GM18505 (cell line): ENCODE measurements at regions not wholly inside any gene's neighbourhood (a gene's known extent, or its start where the extent isn't known, plus 50 kb on each side); places are given as distances from the start of the nearest gene placed in this dataset.

Experiments used
- ATAC-seq: cut with Tn5 transposase; IDR thresholded peaks from one replicate; pipeline ENCODE4 v1.9.1; 2021; ENCODE audit not compliant: unreplicated experiment
- POLR2A ChIP-seq: IDR thresholded peaks from 4 replicates; pipeline ENCODE4 v1.6.1; 2011; ENCODE audit warnings: borderline replicate concordance; ENCODE audit not compliant: insufficient read depth, insufficient read length; ENCODE audit errors: extremely low read depth

- ATAC-seq, result no peak
- no peak for TF ChIP-seq POLR2A
These were observed 228.9 kb upstream of the CDH9 start for GRCh38 chr5:27267209-27267824.

GRCh38 chr5:27266184-27266583 lies 227.8 kb upstream of the CDH9 start:
- ATAC-seq, result no peak
- TF ChIP-seq POLR2A, result no peak

GRCh38 chr5:27257696-27258095 lies 219.3 kb upstream of the CDH9 start:
- TF ChIP-seq POLR2A, result no peak
- no peak for ATAC-seq

- no peak for ATAC-seq
- TF ChIP-seq POLR2A, result no peak
These were observed 214.5 kb upstream of the CDH9 start for GRCh38 chr5:27252911-27253310.

- no peak for ATAC-seq
- no peak for TF ChIP-seq POLR2A
These were observed 203.9 kb upstream of the CDH9 start for GRCh38 chr5:27242258-27242626.

GRCh38 chr5:27241564-27242257 lies 203.3 kb upstream of the CDH9 start:
- no peak for TF ChIP-seq POLR2A
- no peak for ATAC-seq

GRCh38 chr5:27240791-27241190 lies 202.4 kb upstream of the CDH9 start:
- no peak for TF ChIP-seq POLR2A
- no peak for ATAC-seq

DNA sequence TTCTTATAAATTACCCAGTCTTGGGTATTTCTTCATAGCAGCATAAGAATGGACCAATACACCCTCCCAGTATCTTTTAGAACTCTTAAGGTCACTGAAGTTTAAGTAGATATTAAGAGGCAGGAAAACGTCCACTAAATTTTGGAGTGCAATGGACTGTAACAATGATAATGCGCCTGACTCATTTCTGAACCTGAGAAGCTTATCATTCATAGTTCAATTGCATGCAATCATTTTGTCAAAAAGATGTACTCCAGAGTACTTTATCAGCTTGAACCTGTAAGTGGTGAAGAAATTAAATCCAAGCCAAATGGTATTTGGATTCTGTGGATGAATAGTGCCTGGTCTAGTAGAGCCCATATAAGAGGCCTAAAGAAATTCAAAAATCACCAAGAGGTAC lies 196.5 kb upstream of the CDH9 start:
- no peak for TF ChIP-seq POLR2A
- ATAC-seq, result no peak

DNA sequence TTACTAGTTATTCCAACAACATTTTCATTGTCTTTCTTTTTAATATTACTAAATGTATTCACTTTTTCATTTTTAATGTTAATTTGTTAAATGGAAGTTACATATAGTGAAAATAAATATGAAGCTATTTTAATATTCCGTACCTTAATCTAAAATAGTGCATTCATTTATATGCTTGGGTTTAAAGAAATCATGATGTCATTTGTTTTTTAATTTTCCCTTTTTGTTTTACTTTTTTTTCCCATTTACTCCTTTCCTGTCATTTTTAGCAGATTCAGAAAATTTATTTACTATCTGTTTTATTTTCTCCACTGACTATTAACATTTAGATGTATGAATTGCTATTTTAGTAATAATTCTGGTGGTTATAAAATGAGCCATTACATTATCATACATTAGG lies 183.0 kb upstream of the CDH9 start:
- TF ChIP-seq POLR2A, result no peak
- no peak for ATAC-seq

DNA sequence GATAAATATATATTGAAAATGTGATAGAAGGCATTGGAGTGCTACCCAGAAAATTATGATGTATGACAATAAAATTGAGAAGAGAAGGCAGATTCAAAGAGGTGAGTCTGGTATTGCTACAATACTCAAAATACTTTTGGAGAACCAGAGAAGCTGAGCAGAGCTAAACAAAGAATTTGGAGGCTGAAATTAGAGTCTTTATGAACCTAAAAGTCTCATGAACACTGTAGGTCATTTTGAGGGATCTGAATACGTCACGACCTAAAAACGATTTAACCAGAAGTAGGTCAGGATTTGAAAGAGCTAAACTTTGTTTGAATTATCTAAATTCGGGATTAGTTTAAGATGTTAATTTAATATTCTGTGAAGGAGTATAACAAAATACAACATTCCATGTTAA lies 182.4 kb upstream of the CDH9 start:
- ATAC-seq, result no peak
- no peak for TF ChIP-seq POLR2A

DNA sequence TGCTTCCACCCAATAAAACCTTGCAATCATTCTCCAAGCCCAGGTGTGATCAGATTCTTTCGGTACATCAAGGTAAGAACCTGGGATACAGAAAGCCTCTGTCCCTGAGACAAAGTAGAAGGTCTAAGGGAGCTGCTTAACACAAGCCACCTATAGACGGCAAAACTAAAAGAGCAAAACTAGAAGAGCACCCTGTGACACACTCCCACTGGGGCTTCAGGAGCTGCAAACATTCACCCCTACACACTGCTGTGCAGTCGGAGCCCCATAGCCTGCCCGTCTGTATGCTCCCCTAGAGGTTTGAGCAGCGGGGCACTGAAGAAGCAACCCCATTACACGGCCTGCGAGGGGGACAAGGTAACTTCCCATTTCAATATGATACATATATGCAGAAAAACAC lies 179.6 kb upstream of the CDH9 start:
- no peak for ATAC-seq
- no peak for TF ChIP-seq POLR2A

DNA sequence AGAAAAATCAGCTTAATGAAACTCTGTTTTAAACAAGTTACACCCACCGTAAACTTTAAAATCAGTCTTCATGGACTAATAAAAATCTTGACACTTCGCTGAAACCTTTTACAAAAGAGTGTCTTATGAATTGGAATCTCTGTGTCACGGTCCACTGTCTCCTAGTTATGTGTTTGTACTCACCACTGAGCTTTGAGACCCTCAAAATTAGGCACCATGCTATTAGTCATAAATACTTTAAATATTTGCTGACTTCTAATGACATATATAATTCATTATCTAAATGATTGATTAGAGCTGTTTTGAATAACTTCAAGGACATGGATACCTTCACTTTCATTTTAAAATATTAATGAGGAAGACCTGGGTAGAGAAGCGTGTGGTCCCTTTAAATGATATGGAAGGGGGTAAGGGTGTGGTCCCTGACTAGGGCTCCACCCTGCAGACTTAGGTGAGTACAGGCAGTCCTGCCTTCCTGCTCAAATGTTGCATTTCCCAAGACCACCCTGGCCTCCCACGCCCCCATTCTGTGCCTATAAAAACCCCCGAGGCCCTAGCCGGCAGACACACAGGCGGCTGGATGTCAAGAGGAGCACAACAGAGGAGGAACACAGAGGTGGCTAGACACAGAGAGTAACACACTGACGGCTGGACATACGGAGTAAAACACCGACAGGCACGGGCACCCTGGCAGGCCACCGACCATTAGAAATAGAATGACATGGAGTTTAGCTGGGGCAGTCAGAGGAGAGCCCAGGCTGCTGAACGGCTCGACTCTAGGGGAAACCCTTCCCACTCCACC lies 179.0 kb upstream of the CDH9 start:
- ATAC-seq, result no peak
- TF ChIP-seq POLR2A, result no peak

DNA sequence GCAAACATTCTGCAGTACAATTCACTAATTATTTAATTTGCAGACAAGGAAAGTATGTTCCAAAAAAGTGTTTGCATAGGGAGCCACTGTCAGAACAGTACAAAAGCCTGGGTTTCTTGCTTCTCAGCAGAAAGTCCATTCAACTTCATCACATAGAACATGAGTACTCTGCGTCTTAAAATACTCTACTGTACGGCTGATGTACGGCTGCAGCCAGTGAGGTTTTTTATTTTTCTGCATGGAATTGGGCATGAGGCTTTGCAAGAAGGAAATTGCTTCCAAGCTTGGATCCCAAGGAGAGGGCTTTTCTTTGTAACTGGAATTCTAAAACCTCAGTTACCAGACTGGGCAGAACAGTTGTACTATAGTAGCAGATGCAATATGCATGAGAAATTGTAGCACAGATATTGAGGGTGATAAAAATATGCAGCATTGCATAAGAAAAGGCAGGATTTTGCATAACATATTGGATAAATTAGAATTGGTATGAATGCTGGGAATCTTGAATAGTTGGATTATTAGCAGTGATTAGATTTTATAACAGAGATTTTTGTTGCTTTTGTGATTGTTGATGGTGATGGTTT lies 178.1 kb upstream of the CDH9 start:
- no peak for ATAC-seq
- no peak for TF ChIP-seq POLR2A

DNA sequence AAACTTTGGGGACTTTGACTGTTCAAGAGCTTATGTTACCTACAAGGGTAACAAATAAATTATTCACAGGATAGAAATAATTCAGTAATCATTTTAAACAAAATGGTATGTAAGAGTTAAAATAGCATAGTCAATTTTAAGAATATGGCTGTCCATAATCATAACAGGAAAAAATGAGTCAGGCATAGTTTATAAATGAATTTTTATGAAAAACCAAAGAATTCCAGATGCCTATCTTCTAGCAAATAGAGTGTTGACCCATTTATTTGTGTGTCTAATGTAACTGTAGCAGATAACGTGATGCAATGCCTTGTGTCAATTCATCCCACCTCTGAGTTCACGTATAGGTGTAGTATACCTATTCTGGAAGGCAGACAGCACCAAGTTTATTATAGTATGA lies 169.7 kb upstream of the CDH9 start:
- no peak for ATAC-seq
- TF ChIP-seq POLR2A, result no peak

DNA sequence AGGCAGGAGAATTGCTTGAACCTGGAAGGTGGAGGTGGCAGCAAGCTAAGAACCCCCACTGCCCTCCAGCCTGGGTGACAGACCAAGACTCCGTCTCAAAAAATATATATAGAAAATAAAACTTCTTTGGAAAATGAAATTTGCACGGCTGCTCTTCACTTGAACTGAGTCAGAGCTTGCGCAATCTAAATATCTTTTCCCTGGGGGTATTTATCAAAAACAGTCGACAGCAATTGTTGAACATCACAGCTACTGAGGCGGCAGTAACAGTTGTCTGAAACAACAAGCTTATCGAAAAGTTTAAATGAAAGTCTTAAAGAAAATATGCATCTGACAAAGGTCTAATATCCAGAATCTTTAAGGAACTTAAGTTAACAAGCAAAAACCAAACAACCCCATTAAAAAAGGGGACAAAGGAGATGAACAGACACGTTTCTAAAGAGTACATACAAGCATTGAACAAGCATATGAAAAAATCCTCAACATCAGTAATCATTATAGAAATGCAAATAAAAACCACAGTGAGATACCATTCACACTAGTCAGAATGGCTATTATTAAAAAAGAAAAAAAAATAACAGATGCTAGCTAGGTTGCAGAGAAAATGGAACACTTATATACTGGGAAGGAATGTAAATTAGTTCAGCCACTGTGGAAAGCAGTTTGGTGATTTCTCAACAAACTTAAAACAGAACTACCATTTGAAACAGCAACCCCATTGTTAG lies 153.6 kb upstream of the CDH9 start:
- ATAC-seq, result no peak
- no peak for TF ChIP-seq POLR2A
